Activated naive CD8-positive, alpha-beta T cell treated with anti-CD3 and anti-CD28 coated beads for 36 hours (primary cell): ENCODE measurements at regions not wholly inside any gene's neighbourhood (a gene's known extent, or its start where the extent isn't known, plus 50 kb on each side); places are given as distances from the start of the nearest gene placed in this dataset.

Experiments used
- DNase-seq: peaks from one replicate; pipeline ENCODE4 v3.0.0; 2021
- H3K27ac Mint-ChIP-seq: one replicate; pipeline ENCODE4 v1.8.0; 2022; ENCODE audit warnings: mild to moderate bottlenecking, moderate library complexity, mixed read lengths
- H3K27me3 Mint-ChIP-seq: one replicate; pipeline ENCODE4 v1.8.0; 2022; ENCODE audit warnings: mild to moderate bottlenecking, mixed read lengths
- H3K36me3 Mint-ChIP-seq: one replicate; pipeline ENCODE4 v1.8.0; 2021; ENCODE audit warnings: mild to moderate bottlenecking, mixed read lengths
- H3K4me1 Mint-ChIP-seq: one replicate; pipeline ENCODE4 v1.8.0; 2021; ENCODE audit warnings: mixed read lengths
- H3K4me3 Mint-ChIP-seq: one replicate; pipeline ENCODE4 v1.8.0; 2022; ENCODE audit warnings: mild to moderate bottlenecking, moderate library complexity, mixed read lengths
- H3K9me3 Mint-ChIP-seq: one replicate; pipeline ENCODE4 v1.8.0; 2022; ENCODE audit warnings: mixed read lengths

DNA sequence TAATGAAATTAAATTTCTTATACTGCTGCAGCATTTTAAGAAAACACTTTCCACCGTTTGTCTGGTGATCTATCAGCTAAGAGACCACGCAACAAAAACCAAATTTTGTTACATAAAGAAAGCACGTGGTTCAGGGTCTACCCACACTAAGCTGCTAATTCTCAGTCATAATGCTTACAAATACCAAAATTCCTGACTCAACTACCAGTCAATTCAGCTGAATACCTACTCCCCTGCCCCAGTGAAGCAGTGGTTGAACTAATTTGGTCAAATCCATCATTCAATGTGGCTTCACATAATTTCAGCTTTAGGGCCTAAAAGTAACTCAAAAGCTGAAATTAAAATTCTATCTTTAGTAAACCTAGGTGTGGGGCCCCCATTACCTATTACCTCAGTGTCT, 468.6 kb upstream of the ARID1B start:
- Mint-ChIP-seq H3K4me3 (no peak overlapping the region), H3K36me3 (no peaks in the 10 kb centered on the region), H3K9me3 (no peaks in the 10 kb centered on the region), H3K27me3 (no peaks in the 10 kb centered on the region), H3K4me1 (no peaks in the 10 kb centered on the region), H3K27ac (no peak overlapping the region)
- no peak for DNase-seq

DNA sequence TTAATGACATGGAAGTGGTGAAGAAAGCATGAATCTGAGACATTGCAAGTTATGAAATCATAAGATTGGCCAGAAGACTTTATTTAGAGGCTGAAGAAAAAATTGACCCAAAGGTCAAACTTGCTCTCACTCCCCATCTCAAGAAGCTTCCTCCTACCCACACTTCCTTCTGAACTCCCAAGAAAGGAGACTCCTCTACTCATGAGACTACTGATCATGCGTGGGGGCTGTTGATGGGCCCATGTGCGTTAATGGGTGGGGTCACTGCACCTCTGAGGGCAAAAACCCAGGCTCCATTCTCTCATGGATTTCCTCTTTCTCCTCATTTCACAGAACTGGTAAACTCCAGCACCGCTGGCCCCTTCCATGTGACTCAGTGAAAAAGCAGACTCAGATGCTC, 470.6 kb upstream of the ARID1B start:
- DNase-seq, result no peak
- Mint-ChIP-seq H3K9me3 (no peaks in the 10 kb centered on the region), H3K4me1 (no peaks in the 10 kb centered on the region), H3K27me3 (no peaks in the 10 kb centered on the region), H3K36me3 (no peaks in the 10 kb centered on the region), H3K4me3 (no peak overlapping the region), H3K27ac (no peak overlapping the region)

GRCh38 chr6:156283091-156283490, 494.1 kb upstream of the ARID1B start:
- Mint-ChIP-seq H3K4me3 (no peak overlapping the region), H3K27me3 (peaks cover 5% of the 10 kb centered on the region), H3K9me3 (peaks cover 2% of the 10 kb centered on the region), H3K36me3 (peaks cover 6% of the 10 kb centered on the region), H3K4me1 (peaks cover 11% of the 10 kb centered on the region), H3K27ac (no peak overlapping the region)
- no peak for DNase-seq

DNA sequence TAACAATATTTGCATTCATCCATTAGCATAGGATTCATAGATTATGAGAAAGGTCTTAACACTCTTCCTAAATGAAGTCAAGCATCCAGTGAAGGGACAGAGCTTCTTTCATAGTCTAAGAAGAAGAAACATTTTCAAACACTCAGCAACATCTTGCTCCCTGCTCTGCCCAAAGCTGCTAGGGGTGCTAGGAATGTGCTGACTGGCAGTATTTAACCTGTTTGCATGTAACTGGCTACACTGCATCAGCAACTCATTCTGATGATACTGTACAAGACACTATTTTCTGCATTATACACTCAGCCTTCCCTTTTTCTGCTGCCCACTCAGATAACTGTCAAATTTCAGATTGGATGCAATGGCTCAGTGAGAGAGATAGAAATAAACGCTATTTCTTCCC, 495.1 kb upstream of the ARID1B start:
- peaks cover 12% of the 10 kb centered on the region for H3K36me3 Mint-ChIP-seq
- DNase-seq, result no peak
- peaks cover 9% of the 10 kb centered on the region for H3K27me3 Mint-ChIP-seq
- H3K4me3 Mint-ChIP-seq, result no peak overlapping the region
- peaks cover 8% of the 10 kb centered on the region for H3K9me3 Mint-ChIP-seq
- H3K27ac Mint-ChIP-seq, result no peak overlapping the region
- peaks cover 11% of the 10 kb centered on the region for H3K4me1 Mint-ChIP-seq

DNA sequence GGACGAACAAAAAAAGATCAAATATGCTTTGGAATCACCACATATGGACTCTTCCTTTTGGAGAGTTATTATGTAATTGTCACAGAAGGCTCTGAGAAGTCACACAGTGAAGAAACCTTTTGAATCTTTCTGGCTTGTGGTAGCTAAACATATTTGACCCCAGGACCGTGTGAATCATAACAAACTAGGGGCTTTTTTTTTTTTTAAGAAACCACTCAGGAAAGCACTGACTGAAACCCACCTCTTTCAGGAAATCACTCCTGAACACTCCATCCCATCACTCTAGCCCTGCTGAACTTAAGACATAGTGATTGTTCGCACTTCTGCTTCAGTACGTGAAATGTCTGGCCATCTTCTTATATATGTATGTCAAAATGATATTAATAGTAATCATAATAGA, 495.9 kb upstream of the ARID1B start:
- peaks cover 6% of the 10 kb centered on the region for H3K27me3 Mint-ChIP-seq
- H3K9me3 Mint-ChIP-seq, result peaks cover 9% of the 10 kb centered on the region
- no peak overlapping the region for H3K4me3 Mint-ChIP-seq
- peak overlapping the region; percentile 32 for H3K27ac Mint-ChIP-seq
- no peak for DNase-seq
- peaks cover 11% of the 10 kb centered on the region for H3K4me1 Mint-ChIP-seq
- H3K36me3 Mint-ChIP-seq, result peaks cover 12% of the 10 kb centered on the region

DNA sequence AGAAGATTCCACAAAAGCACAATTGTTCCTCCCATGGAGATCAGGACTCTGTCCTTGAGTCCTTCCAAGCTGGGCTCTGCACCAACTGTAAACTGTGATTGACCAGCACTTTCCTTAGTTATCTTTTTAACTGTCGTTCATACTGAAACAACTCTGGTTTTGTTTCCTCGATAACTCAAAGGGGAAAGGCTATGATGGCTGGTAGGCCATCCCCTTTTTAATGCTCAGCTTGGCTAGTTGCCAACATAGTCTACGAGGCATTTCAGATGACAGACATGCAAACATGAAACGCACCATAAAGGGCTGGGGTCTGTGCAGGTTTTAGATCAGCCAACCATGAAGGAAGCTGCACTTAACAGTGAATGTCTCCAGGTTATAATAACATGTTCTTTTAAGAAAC, 497.1 kb upstream of the ARID1B start:
- no peak for DNase-seq
- no peak overlapping the region for H3K27ac Mint-ChIP-seq
- H3K4me1 Mint-ChIP-seq, result peaks cover 11% of the 10 kb centered on the region
- H3K27me3 Mint-ChIP-seq, result peaks cover 6% of the 10 kb centered on the region
- peaks cover 9% of the 10 kb centered on the region for H3K9me3 Mint-ChIP-seq
- H3K4me3 Mint-ChIP-seq, result no peak overlapping the region
- H3K36me3 Mint-ChIP-seq, result peaks cover 12% of the 10 kb centered on the region

GRCh38 chr6:156279261-156279969, 497.8 kb upstream of the ARID1B start:
- H3K9me3 Mint-ChIP-seq, result peaks cover 9% of the 10 kb centered on the region
- H3K27me3 Mint-ChIP-seq, result peaks cover 6% of the 10 kb centered on the region
- peak overlapping the region; percentile 28 for H3K27ac Mint-ChIP-seq
- H3K4me1 Mint-ChIP-seq, result peaks cover 11% of the 10 kb centered on the region
- peaks cover 12% of the 10 kb centered on the region for H3K36me3 Mint-ChIP-seq
- no peak for DNase-seq
- H3K4me3 Mint-ChIP-seq, result no peak overlapping the region

DNA sequence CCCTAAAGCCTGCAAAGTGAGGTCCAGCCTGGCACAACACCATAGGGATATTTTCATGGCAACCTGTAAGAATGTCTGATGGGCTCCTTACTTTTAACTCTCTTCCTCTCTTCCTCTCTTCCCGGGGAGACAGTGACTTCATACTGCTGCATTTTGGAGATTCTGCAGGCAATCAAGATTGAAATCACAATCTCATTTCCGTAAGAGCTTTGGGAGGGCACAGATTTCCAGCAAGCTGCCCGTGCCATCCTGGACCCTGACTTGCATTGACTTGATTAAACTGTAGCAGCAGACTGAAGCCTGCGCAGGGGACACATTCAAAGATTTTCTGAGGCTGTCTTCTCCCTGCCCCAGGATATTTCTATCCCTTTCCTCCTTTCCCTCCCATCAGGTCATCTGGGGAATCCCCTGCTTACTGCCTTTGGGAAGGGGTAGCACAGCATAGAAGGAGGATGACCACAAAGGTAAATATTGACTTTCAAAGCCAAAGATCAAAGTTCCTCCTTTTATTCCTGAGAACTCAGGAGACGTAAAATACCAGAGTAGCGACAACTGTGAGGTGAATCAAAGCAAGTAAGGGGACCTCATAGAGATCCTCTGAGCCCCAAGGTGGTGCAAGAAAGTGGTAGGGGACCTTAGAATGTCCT, 504.0 kb upstream of the ARID1B start:
- Mint-ChIP-seq H3K36me3 (peaks cover 7% of the 10 kb centered on the region), H3K4me1 (peaks cover 19% of the 10 kb centered on the region), H3K27ac (no peak overlapping the region), H3K9me3 (peaks cover 7% of the 10 kb centered on the region), H3K4me3 (no peak overlapping the region), H3K27me3 (peaks cover 6% of the 10 kb centered on the region)
- no peak for DNase-seq

GRCh38 chr6:156269751-156270369, 507.3 kb upstream of the ARID1B start:
- Mint-ChIP-seq H3K36me3 (no peaks in the 10 kb centered on the region), H3K9me3 (no peaks in the 10 kb centered on the region), H3K4me3 (peak overlapping the region; percentile 42), H3K4me1 (peaks cover 20% of the 10 kb centered on the region), H3K27ac (peak overlapping the region; percentile 46), H3K27me3 (no peaks in the 10 kb centered on the region)
- peak; percentile 18 for DNase-seq

DNA sequence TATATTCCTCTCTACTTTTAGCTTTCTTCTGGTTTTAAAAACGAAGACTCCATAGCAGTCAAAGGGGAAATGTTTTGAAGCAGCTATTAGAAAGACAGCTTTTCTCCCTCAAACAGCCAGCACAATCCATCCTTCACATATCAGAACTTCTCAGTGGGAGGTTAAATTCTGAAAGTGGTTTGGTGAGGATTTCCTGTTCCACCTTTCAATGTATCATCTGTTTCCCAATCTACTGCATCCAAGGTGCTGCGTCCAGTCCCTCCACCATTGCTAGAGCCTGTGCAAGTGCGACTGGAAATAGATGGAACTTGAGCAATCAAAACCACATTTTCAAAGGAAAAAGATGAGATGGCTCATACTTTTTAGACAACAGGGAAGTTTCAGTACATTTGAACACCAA, 508.3 kb upstream of the ARID1B start:
- no peak for DNase-seq
- Mint-ChIP-seq H3K36me3 (no peaks in the 10 kb centered on the region), H3K4me1 (peaks cover 20% of the 10 kb centered on the region), H3K27ac (no peak overlapping the region), H3K4me3 (no peak overlapping the region), H3K9me3 (no peaks in the 10 kb centered on the region), H3K27me3 (no peaks in the 10 kb centered on the region)

- no peaks in the 10 kb centered on the region for H3K36me3 Mint-ChIP-seq
- H3K9me3 Mint-ChIP-seq, result no peaks in the 10 kb centered on the region
- no peak overlapping the region for H3K27ac Mint-ChIP-seq
- H3K4me1 Mint-ChIP-seq, result no peaks in the 10 kb centered on the region
- DNase-seq, result no peak
- H3K27me3 Mint-ChIP-seq, result no peaks in the 10 kb centered on the region
- H3K4me3 Mint-ChIP-seq, result no peak overlapping the region
Measured at GRCh38 chr6:156262014-156262413, 515.2 kb upstream of the ARID1B start.

- no peak overlapping the region for H3K4me3 Mint-ChIP-seq
- peaks cover 6% of the 10 kb centered on the region for H3K4me1 Mint-ChIP-seq
- H3K27ac Mint-ChIP-seq, result no peak overlapping the region
- DNase-seq, result no peak
- H3K9me3 Mint-ChIP-seq, result no peaks in the 10 kb centered on the region
- H3K36me3 Mint-ChIP-seq, result no peaks in the 10 kb centered on the region
- H3K27me3 Mint-ChIP-seq, result peaks cover under 1% of the 10 kb centered on the region
Measured at GRCh38 chr6:156260815-156261214, 516.4 kb upstream of the ARID1B start.

GRCh38 chr6:156258981-156259380, 518.2 kb upstream of the ARID1B start:
- peaks cover 3% of the 10 kb centered on the region for H3K27me3 Mint-ChIP-seq
- H3K9me3 Mint-ChIP-seq, result no peaks in the 10 kb centered on the region
- no peak overlapping the region for H3K4me3 Mint-ChIP-seq

DNA sequence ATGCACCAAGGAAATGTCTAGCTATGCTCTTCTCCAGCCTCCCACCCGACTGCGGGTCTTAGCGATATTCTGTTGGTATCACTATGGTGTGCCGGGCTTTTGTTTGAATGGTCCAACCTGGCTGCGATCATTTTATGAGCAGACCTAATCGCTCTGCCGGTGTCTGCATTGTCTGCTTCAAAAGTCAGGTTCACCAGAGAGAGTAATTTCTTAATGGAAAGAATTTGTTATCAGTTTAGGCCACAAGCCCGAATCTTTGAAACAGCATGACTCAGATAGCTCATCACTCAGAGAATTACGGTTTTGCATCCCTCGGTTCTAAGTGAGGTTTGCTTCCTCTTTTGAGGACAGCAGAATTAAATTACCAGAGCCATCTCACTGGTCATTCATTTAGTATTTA, 521.0 kb upstream of the ARID1B start:
- H3K4me3 Mint-ChIP-seq, result no peak overlapping the region
- peaks cover 2% of the 10 kb centered on the region for H3K36me3 Mint-ChIP-seq
- peaks cover 13% of the 10 kb centered on the region for H3K4me1 Mint-ChIP-seq
- peak; percentile 9 for DNase-seq
- H3K27me3 Mint-ChIP-seq, result peaks cover 3% of the 10 kb centered on the region
- peak overlapping the region; percentile 43 for H3K27ac Mint-ChIP-seq
- peaks cover 12% of the 10 kb centered on the region for H3K9me3 Mint-ChIP-seq

More at GRCh38 chr6:156258981-156259380, 518.2 kb upstream of the ARID1B start:
- H3K36me3 Mint-ChIP-seq, result no peaks in the 10 kb centered on the region
- H3K4me1 Mint-ChIP-seq, result peaks cover 8% of the 10 kb centered on the region
- no peak overlapping the region for H3K27ac Mint-ChIP-seq
- DNase-seq, result no peak

GRCh38 chr6:156254240-156254639, 522.9 kb upstream of the ARID1B start:
- H3K27me3 Mint-ChIP-seq, result peaks cover 3% of the 10 kb centered on the region
- H3K4me1 Mint-ChIP-seq, result peaks cover 26% of the 10 kb centered on the region
- H3K36me3 Mint-ChIP-seq, result peaks cover 11% of the 10 kb centered on the region
- DNase-seq, result no peak
- no peak overlapping the region for H3K27ac Mint-ChIP-seq
- no peak overlapping the region for H3K4me3 Mint-ChIP-seq
- peaks cover 23% of the 10 kb centered on the region for H3K9me3 Mint-ChIP-seq
